MM.1S (cell line): ENCODE measurements at regions not wholly inside any gene's neighbourhood (a gene's known extent, or its start where the extent isn't known, plus 50 kb on each side); places are given as distances from the start of the nearest gene placed in this dataset.

Source experiments
- DNase-seq: peaks from one replicate; pipeline ENCODE4 v3.0.0-alpha.2; 2015
- H2AFZ ChIP-seq: fragments of 300-600 bp; sonication (generic); 2 replicates; pipeline ENCODE4 v1.6.0; 2016; ENCODE audit warnings: antibody characterized with exemption, low read length
- H3F3A ChIP-seq: fragments of 300-600 bp; sonication (generic); 2 replicates; pipeline ENCODE4 v1.6.1; 2016; ENCODE audit warnings: mild to moderate bottlenecking, antibody characterized with exemption, low read length, moderate library complexity, mixed read lengths; ENCODE audit not compliant: insufficient read depth
- H3K27ac ChIP-seq: fragments of 300-600 bp; sonication (generic); 2 replicates; pipeline ENCODE4 v1.5.1; 2016; ENCODE audit warnings: mild to moderate bottlenecking, low read length
- H3K27me3 ChIP-seq: fragments of 300-600 bp; sonication (generic); replicated peaks from 2 replicates; pipeline ENCODE4 v1.6.0; 2016; ENCODE audit warnings: low read length; ENCODE audit not compliant: insufficient read depth
- H3K36me3 ChIP-seq: fragments of 300-600 bp; sonication (generic); replicated peaks from 2 replicates; pipeline ENCODE4 v1.6.1; 2016; ENCODE audit warnings: mild to moderate bottlenecking, low read length, mixed read lengths; ENCODE audit not compliant: insufficient read depth
- H3K4me1 ChIP-seq: fragments of 300-600 bp; sonication (generic); 2 replicates; pipeline ENCODE4 v1.6.1; 2016; ENCODE audit warnings: low read length, mixed read lengths
- H3K4me2 ChIP-seq: fragments of 300-600 bp; sonication (generic); 2 replicates; pipeline ENCODE4 v1.6.0; 2016; ENCODE audit warnings: low read depth, low read length
- H3K4me3 ChIP-seq: fragments of 300-600 bp; sonication (generic); 2 replicates; pipeline ENCODE4 v1.5.1; 2016; ENCODE audit warnings: low read length, mixed read lengths
- H3K79me2 ChIP-seq: fragments of 300-600 bp; sonication (generic); 2 replicates; pipeline ENCODE4 v1.6.1; 2016; ENCODE audit warnings: mixed run types, low read length, mixed read lengths
- H3K9ac ChIP-seq: fragments of 300-600 bp; sonication (generic); 2 replicates; pipeline ENCODE4 v1.6.1; 2016; ENCODE audit warnings: low read length, mixed read lengths
- H3K9me2 ChIP-seq: fragments of 300-600 bp; sonication (generic); replicated peaks from 2 replicates; pipeline ENCODE4 v1.6.1; 2016; ENCODE audit warnings: mild to moderate bottlenecking, low read length, mixed read lengths; ENCODE audit not compliant: insufficient read depth
- H3K9me3 ChIP-seq: fragments of 300-600 bp; sonication (generic); replicated peaks from 2 replicates; pipeline ENCODE4 v1.6.1; 2016; ENCODE audit warnings: mild to moderate bottlenecking, low read length, mixed read lengths; ENCODE audit not compliant: insufficient read depth
- H4K20me1 ChIP-seq: fragments of 300-600 bp; sonication (generic); 2 replicates; pipeline ENCODE4 v1.6.1; 2016; ENCODE audit warnings: mild to moderate bottlenecking, low read length, moderate library complexity, mixed read lengths; ENCODE audit not compliant: insufficient read depth
- EZH2 ChIP-seq: fragments of 300-600 bp; sonication (generic); optimal IDR thresholded peaks from 2 replicates; pipeline ENCODE3; 2017; ENCODE audit warnings: low read depth, mild to moderate bottlenecking, antibody characterized with exemption, low read length, mixed read lengths
- EZH2phosphoT487 ChIP-seq: fragments of 300-600 bp; sonication (generic); IDR thresholded peaks from 2 replicates; pipeline ENCODE4 v1.6.1; 2018; ENCODE audit warnings: antibody characterized with exemption, low read length
- TF ChIP-seq, protein P1 (sequence below): fragments of 300-600 bp; sonication (generic); IDR thresholded peaks from 2 replicates; pipeline ENCODE4 v1.5.1; 2016; ENCODE audit warnings: antibody characterized with exemption, low read length, mixed read lengths

DNA sequence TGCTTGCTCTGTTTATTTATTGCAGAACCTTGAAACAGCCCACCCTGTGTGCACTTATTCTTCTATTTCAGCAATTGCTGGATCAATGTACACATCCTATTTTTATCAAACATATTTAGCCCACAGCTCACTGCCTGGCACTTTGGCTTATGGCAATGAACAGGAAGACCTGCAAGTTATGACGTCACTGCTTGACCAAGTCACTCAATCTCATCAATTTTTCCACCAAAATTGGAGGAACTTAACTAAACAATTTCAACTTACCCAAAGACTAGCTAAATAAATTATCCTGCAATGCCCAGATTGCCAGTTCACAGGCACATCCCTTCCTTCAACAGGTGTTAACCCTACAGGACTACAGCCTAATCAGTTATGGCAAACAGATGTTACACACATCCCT is 89.3 kb downstream of the FSCB start:
- Histone ChIP-seq H3K9me3 (no peaks in the 10 kb centered on the region), H3K27me3 (no peaks in the 10 kb centered on the region), H3K9me2 (no peaks in the 10 kb centered on the region), H2AFZ (no peak overlapping the region), H3K36me3 (no peaks in the 10 kb centered on the region), H3K9ac (no peak overlapping the region), H3K4me1 (no peaks in the 10 kb centered on the region), H3K79me2 (no peaks in the 10 kb centered on the region), H3K27ac (no peak overlapping the region), H3K4me3 (no peak overlapping the region), H4K20me1 (no peaks in the 10 kb centered on the region), H3F3A (no peaks in the 10 kb centered on the region), H3K4me2 (no peak overlapping the region)
- DNase-seq, result no peak
- TF ChIP-seq, protein P1, sequence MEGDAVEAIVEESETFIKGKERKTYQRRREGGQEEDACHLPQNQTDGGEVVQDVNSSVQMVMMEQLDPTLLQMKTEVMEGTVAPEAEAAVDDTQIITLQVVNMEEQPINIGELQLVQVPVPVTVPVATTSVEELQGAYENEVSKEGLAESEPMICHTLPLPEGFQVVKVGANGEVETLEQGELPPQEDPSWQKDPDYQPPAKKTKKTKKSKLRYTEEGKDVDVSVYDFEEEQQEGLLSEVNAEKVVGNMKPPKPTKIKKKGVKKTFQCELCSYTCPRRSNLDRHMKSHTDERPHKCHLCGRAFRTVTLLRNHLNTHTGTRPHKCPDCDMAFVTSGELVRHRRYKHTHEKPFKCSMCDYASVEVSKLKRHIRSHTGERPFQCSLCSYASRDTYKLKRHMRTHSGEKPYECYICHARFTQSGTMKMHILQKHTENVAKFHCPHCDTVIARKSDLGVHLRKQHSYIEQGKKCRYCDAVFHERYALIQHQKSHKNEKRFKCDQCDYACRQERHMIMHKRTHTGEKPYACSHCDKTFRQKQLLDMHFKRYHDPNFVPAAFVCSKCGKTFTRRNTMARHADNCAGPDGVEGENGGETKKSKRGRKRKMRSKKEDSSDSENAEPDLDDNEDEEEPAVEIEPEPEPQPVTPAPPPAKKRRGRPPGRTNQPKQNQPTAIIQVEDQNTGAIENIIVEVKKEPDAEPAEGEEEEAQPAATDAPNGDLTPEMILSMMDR, result no peak
- TF ChIP-seq EZH2, result no peak

DNA sequence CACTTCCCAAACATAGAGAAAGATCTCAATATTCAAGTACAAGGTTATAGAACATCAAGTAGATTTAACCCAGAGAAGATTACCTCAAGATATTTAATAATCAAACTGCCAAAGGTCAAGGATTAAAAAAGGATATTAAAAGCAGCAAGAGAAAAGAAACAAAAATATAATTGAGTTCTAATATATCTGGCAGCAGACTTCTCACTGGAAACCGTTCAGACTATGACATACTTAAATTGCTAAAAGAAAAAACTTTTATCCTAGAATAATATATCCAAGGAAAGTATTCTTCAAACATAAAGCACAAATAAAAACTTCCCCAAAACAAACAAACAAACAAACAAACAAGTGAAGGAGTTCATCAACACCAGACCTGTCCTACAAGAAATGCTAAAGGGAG is 92.4 kb downstream of the FSCB start:
- Histone ChIP-seq H2AFZ (no peak overlapping the region), H3K9me3 (no peaks in the 10 kb centered on the region), H3K9ac (no peak overlapping the region), H3F3A (no peaks in the 10 kb centered on the region), H3K9me2 (no peaks in the 10 kb centered on the region), H3K27me3 (no peaks in the 10 kb centered on the region), H4K20me1 (no peaks in the 10 kb centered on the region), H3K79me2 (no peaks in the 10 kb centered on the region), H3K4me3 (no peak overlapping the region), H3K36me3 (no peaks in the 10 kb centered on the region), H3K4me2 (no peak overlapping the region), H3K27ac (no peak overlapping the region), H3K4me1 (no peaks in the 10 kb centered on the region)
- no peak for DNase-seq
- TF ChIP-seq, protein P1, result no peak
- TF ChIP-seq EZH2phosphoT487, result no peak
- TF ChIP-seq EZH2, result no peak

- H3K36me3 ChIP-seq, result no peaks in the 10 kb centered on the region
- no peak for TF ChIP-seq EZH2phosphoT487
- TF ChIP-seq, protein P1, result no peak
- no peak for TF ChIP-seq EZH2
- no peak overlapping the region for H3K4me3 ChIP-seq
- no peak overlapping the region for H3K9ac ChIP-seq
- no peak overlapping the region for H3K27ac ChIP-seq
- no peaks in the 10 kb centered on the region for H3K27me3 ChIP-seq
- DNase-seq, result no peak
- no peaks in the 10 kb centered on the region for H3F3A ChIP-seq
- no peak overlapping the region for H2AFZ ChIP-seq
- H4K20me1 ChIP-seq, result no peaks in the 10 kb centered on the region
- H3K79me2 ChIP-seq, result no peaks in the 10 kb centered on the region
- H3K9me3 ChIP-seq, result no peaks in the 10 kb centered on the region
- no peak overlapping the region for H3K4me2 ChIP-seq
- H3K4me1 ChIP-seq, result no peaks in the 10 kb centered on the region
- no peaks in the 10 kb centered on the region for H3K9me2 ChIP-seq
Observed at GRCh38 chr14:44412858-44413569, 94.1 kb downstream of the FSCB start.
